ENCODE measurements at regions not wholly inside any gene's neighbourhood (a gene's known extent, or its start where the extent isn't known, plus 50 kb on each side); places are given as distances from the start of the nearest gene placed in this dataset.
A peak's percentile ranks its signal among the peaks of the same experiment; 100 is the strongest.

- ATAC-seq (ENCODE audit: low read depth) = no peak
- Mint-ChIP-seq H3K4me1 (no peaks in the 10 kb centered on the region), H3K27ac (no peak overlapping the region), H3K4me3 (no peak overlapping the region), H3K27me3 (no peaks in the 10 kb centered on the region), H3K36me3 (peaks cover 3% of the 10 kb centered on the region), H3K9me3 (peaks cover 7% of the 10 kb centered on the region)
- DNase-seq (ENCODE audit: low spot score in 2 of 2) = no peak
Observed at GRCh38 chrX:42135583-42136228, 212.4 kb upstream of the CASK start.

- Mint-ChIP-seq H3K36me3 (no peaks in the 10 kb centered on the region), H3K27me3 (no peaks in the 10 kb centered on the region), H3K4me1 (peaks cover 14% of the 10 kb centered on the region), H3K4me3 (no peak overlapping the region), H3K9me3 (peaks cover 2% of the 10 kb centered on the region), H3K27ac (no peak overlapping the region)
- DNase-seq (ENCODE audit: low spot score in 2 of 2) = no peak
- ATAC-seq (ENCODE audit: low read depth) = no peak
Observed at GRCh38 chrX:42131856-42132255, 208.5 kb upstream of the CASK start.

GRCh38 chrX:42129022-42129940 lies 205.9 kb upstream of the CASK start:
- Mint-ChIP-seq H3K36me3 (no peaks in the 10 kb centered on the region), H3K27ac (peak overlapping the region; percentile 15), H3K9me3 (no peaks in the 10 kb centered on the region), H3K4me1 (peaks cover 23% of the 10 kb centered on the region), H3K4me3 (no peak overlapping the region), H3K27me3 (no peaks in the 10 kb centered on the region)
- ATAC-seq (ENCODE audit: low read depth) = no peak
- DNase-seq (ENCODE audit: low spot score in 2 of 2) = no peak

GRCh38 chrX:42128587-42128986 lies 205.2 kb upstream of the CASK start:
- Mint-ChIP-seq H3K4me3 (no peak overlapping the region), H3K27ac (no peak overlapping the region), H3K27me3 (no peaks in the 10 kb centered on the region), H3K4me1 (peaks cover 29% of the 10 kb centered on the region), H3K9me3 (no peaks in the 10 kb centered on the region), H3K36me3 (no peaks in the 10 kb centered on the region)
- ATAC-seq (ENCODE audit: low read depth) (no peak), DNase-seq (ENCODE audit: low spot score in 2 of 2) (no peak)

- DNase-seq (ENCODE audit: low spot score in 2 of 2) = no peak
Observed at GRCh38 chrX:42128020-42128419, 204.7 kb upstream of the CASK start.

GRCh38 chrX:42127563-42127962 lies 204.2 kb upstream of the CASK start:
- Mint-ChIP-seq H3K27ac (peak overlapping the region; percentile 62), H3K9me3 (no peaks in the 10 kb centered on the region), H3K4me3 (no peak overlapping the region), H3K4me1 (peaks cover 29% of the 10 kb centered on the region), H3K36me3 (no peaks in the 10 kb centered on the region), H3K27me3 (no peaks in the 10 kb centered on the region)
- no peak for DNase-seq (ENCODE audit: low spot score in 2 of 2)
- ATAC-seq (ENCODE audit: low read depth) = no peak

More at GRCh38 chrX:42128020-42128419, 204.7 kb upstream of the CASK start:
- no peaks in the 10 kb centered on the region for H3K36me3 Mint-ChIP-seq
- no peaks in the 10 kb centered on the region for H3K27me3 Mint-ChIP-seq
- H3K27ac Mint-ChIP-seq = peak overlapping the region; percentile 62
- no peak overlapping the region for H3K4me3 Mint-ChIP-seq
- H3K4me1 Mint-ChIP-seq = peaks cover 29% of the 10 kb centered on the region
- no peaks in the 10 kb centered on the region for H3K9me3 Mint-ChIP-seq
- ATAC-seq (ENCODE audit: low read depth) = peak; percentile 67

- H3K36me3 Mint-ChIP-seq = no peaks in the 10 kb centered on the region
- no peaks in the 10 kb centered on the region for H3K9me3 Mint-ChIP-seq
Observed at GRCh38 chrX:42123369-42123768, 200.0 kb upstream of the CASK start.

GRCh38 chrX:42119076-42119475 lies 195.7 kb upstream of the CASK start:
- peaks cover 7% of the 10 kb centered on the region for H3K4me1 Mint-ChIP-seq
- H3K27me3 Mint-ChIP-seq = no peaks in the 10 kb centered on the region
- ATAC-seq (ENCODE audit: low read depth) (no peak), DNase-seq (ENCODE audit: low spot score in 2 of 2) (no peak)
- no peak overlapping the region for H3K27ac Mint-ChIP-seq
- peaks cover 3% of the 10 kb centered on the region for H3K36me3 Mint-ChIP-seq
- H3K4me3 Mint-ChIP-seq = no peak overlapping the region
- peaks cover 3% of the 10 kb centered on the region for H3K9me3 Mint-ChIP-seq

More at GRCh38 chrX:42123369-42123768, 200.0 kb upstream of the CASK start:
- no peak for ATAC-seq (ENCODE audit: low read depth)
- Mint-ChIP-seq H3K4me1 (peaks cover 21% of the 10 kb centered on the region), H3K4me3 (no peak overlapping the region), H3K27me3 (no peaks in the 10 kb centered on the region), H3K27ac (no peak overlapping the region)
- DNase-seq (ENCODE audit: low spot score in 2 of 2) = no peak

- Mint-ChIP-seq H3K27me3 (no peaks in the 10 kb centered on the region), H3K4me3 (no peak overlapping the region), H3K27ac (no peak overlapping the region), H3K9me3 (peaks cover 5% of the 10 kb centered on the region), H3K4me1 (peaks cover 3% of the 10 kb centered on the region), H3K36me3 (peaks cover 5% of the 10 kb centered on the region)
- ATAC-seq (ENCODE audit: low read depth) = peak; percentile 76
- no peak for DNase-seq (ENCODE audit: low spot score in 2 of 2)
Observed at GRCh38 chrX:42117318-42117717, 194.0 kb upstream of the CASK start.

- H3K4me1 Mint-ChIP-seq = peaks cover 10% of the 10 kb centered on the region
- peaks cover 4% of the 10 kb centered on the region for H3K36me3 Mint-ChIP-seq
- no peak overlapping the region for H3K4me3 Mint-ChIP-seq
- H3K27me3 Mint-ChIP-seq = no peaks in the 10 kb centered on the region
- no peak overlapping the region for H3K27ac Mint-ChIP-seq
- peaks cover 5% of the 10 kb centered on the region for H3K9me3 Mint-ChIP-seq
- no peak for DNase-seq (ENCODE audit: low spot score in 2 of 2)
- peak; percentile 70 for ATAC-seq (ENCODE audit: low read depth)
Observed at GRCh38 chrX:42109428-42109827, 186.1 kb upstream of the CASK start.

- Mint-ChIP-seq H3K4me1 (peaks cover 10% of the 10 kb centered on the region), H3K27ac (peak overlapping the region; percentile 76), H3K4me3 (peak overlapping the region; percentile 4), H3K36me3 (no peaks in the 10 kb centered on the region), H3K9me3 (peaks cover 2% of the 10 kb centered on the region), H3K27me3 (no peaks in the 10 kb centered on the region)
- DNase-seq (ENCODE audit: low spot score in 2 of 2) (no peak), ATAC-seq (ENCODE audit: low read depth) (no peak)
Observed at GRCh38 chrX:42107495-42108488, 184.4 kb upstream of the CASK start.

GRCh38 chrX:42106556-42106955 lies 183.2 kb upstream of the CASK start:
- no peak for ATAC-seq (ENCODE audit: low read depth)
- no peaks in the 10 kb centered on the region for H3K9me3 Mint-ChIP-seq
- DNase-seq (ENCODE audit: low spot score in 2 of 2) = no peak
- no peaks in the 10 kb centered on the region for H3K36me3 Mint-ChIP-seq
- H3K27me3 Mint-ChIP-seq = no peaks in the 10 kb centered on the region
- no peak overlapping the region for H3K4me3 Mint-ChIP-seq
- no peak overlapping the region for H3K27ac Mint-ChIP-seq
- peaks cover 10% of the 10 kb centered on the region for H3K4me1 Mint-ChIP-seq

GRCh38 chrX:42102586-42103282 lies 179.4 kb upstream of the CASK start:
- peaks cover 5% of the 10 kb centered on the region for H3K4me1 Mint-ChIP-seq
- DNase-seq (ENCODE audit: low spot score in 2 of 2) (no peak), ATAC-seq (ENCODE audit: low read depth) (no peak)
- H3K9me3 Mint-ChIP-seq = no peaks in the 10 kb centered on the region
- H3K27me3 Mint-ChIP-seq = no peaks in the 10 kb centered on the region
- no peak overlapping the region for H3K4me3 Mint-ChIP-seq
- H3K36me3 Mint-ChIP-seq = no peaks in the 10 kb centered on the region
- H3K27ac Mint-ChIP-seq = no peak overlapping the region

Data from memory B cell (primary cell).